Endothelial cell of umbilical vein (primary cell): ENCODE measurements at regions not wholly inside any gene's neighbourhood (a gene's known extent, or its start where the extent isn't known, plus 50 kb on each side); places are given as distances from the start of the nearest gene placed in this dataset.

Experiments
- BruUV-seq: library from RNA; stranded (reverse); fragments of 400-500 nt; replicated peaks from 2 replicates; lab custom pipeline; 2021; lab: Mats Ljungman, UMichigan
- CTCF ChIA-PET: fragments of 300-600, 350-600 bp; sonication (Branson Sonifier 250); formaldehyde crosslinking; loops from one replicate; lab custom pipeline; 2021; ENCODE audit warnings: antibody characterized with exemption, inconsistent platforms; lab: Charles Lee
- POLR2A ChIA-PET: fragments of 300-600, 350-600 bp; sonication (Branson Sonifier 250); formaldehyde crosslinking; loops from one replicate; lab custom pipeline; 2021; ENCODE audit warnings: antibody characterized with exemption, inconsistent platforms; lab: Charles Lee
- DNase-seq: peaks from one replicate; pipeline ENCODE4 v3.0.0-alpha.2; 2011; ENCODE audit warnings: low read depth, low spot score
- FAIRE-seq: peaks from 2 replicates; lab custom pipeline; 2011; peaks lifted over from hg19 to GRCh38; lab: Jason Lieb, UNC
- H2AFZ ChIP-seq: 2 replicates; pipeline ENCODE4 v1.6.0; 2012; ENCODE audit warnings: low read depth, low read length, control low read depth, inconsistent platforms
- H3K27ac ChIP-seq: 2 replicates; pipeline ENCODE4 v1.5.1; 2011; ENCODE audit warnings: low read depth, mild to moderate bottlenecking, control low read depth, low read length, moderate library complexity; ENCODE audit not compliant: insufficient read depth
- H3K27me3 ChIP-seq, 2 experiments: 2 replicates each; pipeline versions ENCODE4 v1.6.0 to v1.6.1; 2011; ENCODE audit warnings: low read length in 2 of 2, mixed read lengths in 1 of 2; ENCODE audit not compliant: control insufficient read depth in 2 of 2, insufficient read depth in 2 of 2
- H3K36me3 ChIP-seq, 2 experiments: 2 replicates in 1 of 2; 3 replicates in 1 of 2; pipeline ENCODE4 v1.5.1; 2011; ENCODE audit warnings: low read length in 2 of 2, mild to moderate bottlenecking in 1 of 2, moderate library complexity in 1 of 2; ENCODE audit not compliant: control insufficient read depth in 2 of 2, insufficient read depth in 2 of 2; ENCODE audit errors: extremely low read depth in 1 of 2
- H3K4me1 ChIP-seq: 3 replicates; pipeline ENCODE4 v1.5.1; 2011; ENCODE audit warnings: mild to moderate bottlenecking, low read length; ENCODE audit not compliant: control insufficient read depth, insufficient read depth; ENCODE audit errors: extremely low read depth
- H3K4me2 ChIP-seq: 2 replicates; pipeline ENCODE4 v1.6.1; 2011; ENCODE audit warnings: low read length, control low read depth, mixed read lengths; ENCODE audit not compliant: insufficient read depth
- H3K4me3 ChIP-seq, 3 experiments: fragments of 200-600 bp in 1 of 3; sonication (generic), shearing (Covaris generic) in 1 of 3; replicated peaks in 1 of 3; 2 replicates each; pipeline ENCODE4 v1.5.1; 2011 to 2016; ENCODE audit warnings: control low read depth in 3 of 3, low read length in 3 of 3, mild to moderate bottlenecking in 2 of 3, inconsistent platforms in 1 of 3, low read depth in 1 of 3, moderate library complexity in 1 of 3; ENCODE audit not compliant: insufficient read depth in 1 of 3
- H3K79me2 ChIP-seq: 2 replicates; pipeline ENCODE4 v1.6.0; 2012; ENCODE audit warnings: low read length, inconsistent platforms; ENCODE audit not compliant: control insufficient read depth, insufficient read depth
- H3K9ac ChIP-seq: replicated peaks from 2 replicates; pipeline ENCODE3; 2011; ENCODE audit warnings: low read length, control low read depth; ENCODE audit not compliant: insufficient read depth; ENCODE audit errors: extremely low read depth
- H3K9me1 ChIP-seq: replicated peaks from 3 replicates; pipeline ENCODE4 v1.6.0; 2011; ENCODE audit warnings: mild to moderate bottlenecking, low read length; ENCODE audit not compliant: control insufficient read depth, insufficient read depth; ENCODE audit errors: extremely low read depth
- H3K9me3 ChIP-seq: replicated peaks from 2 replicates; pipeline ENCODE4 v1.5.1; 2012; ENCODE audit warnings: low read length, inconsistent platforms; ENCODE audit not compliant: control insufficient read depth, insufficient read depth
- H4K20me1 ChIP-seq: replicated peaks from 2 replicates; pipeline ENCODE3; 2011; ENCODE audit warnings: mild to moderate bottlenecking, low read length; ENCODE audit not compliant: control insufficient read depth, insufficient read depth; ENCODE audit errors: extremely low read depth
- EZH2 ChIP-seq: IDR thresholded peaks from 2 replicates; pipeline ENCODE4 v1.6.1; 2012; ENCODE audit warnings: borderline replicate concordance, low read depth, mild to moderate bottlenecking, moderate library complexity, low read length, inconsistent platforms; ENCODE audit not compliant: severe bottlenecking
- FOS ChIP-seq: IDR thresholded peaks from 2 replicates; pipeline ENCODE4 v1.6.1; 2011; ENCODE audit warnings: mild to moderate bottlenecking, low read length, moderate library complexity, borderline replicate concordance; ENCODE audit not compliant: insufficient read depth
- GATA2 ChIP-seq: IDR thresholded peaks from 2 replicates; pipeline ENCODE4 v1.7.0; 2011; ENCODE audit warnings: low read depth, mild to moderate bottlenecking, moderate library complexity, mixed read lengths, low read length; ENCODE audit not compliant: insufficient read length, insufficient read depth
- JUN ChIP-seq: IDR thresholded peaks from 2 replicates; pipeline ENCODE4 v1.6.1; 2011; ENCODE audit warnings: borderline replicate concordance, low read depth; ENCODE audit not compliant: insufficient read length, insufficient read depth
- MYC ChIP-seq: IDR thresholded peaks from one replicate; pipeline ENCODE4 v1.6.1; 2011; ENCODE audit warnings: mild to moderate bottlenecking, low read depth, low read length
- POLR2A ChIP-seq: IDR thresholded peaks from 2 replicates; pipeline ENCODE4 v1.6.1; 2012; ENCODE audit warnings: low read depth, mild to moderate bottlenecking, control low read depth, low read length
- POLR2AphosphoS5 ChIP-seq: IDR thresholded peaks from 2 replicates; pipeline ENCODE4 v1.6.1; 2012; ENCODE audit warnings: low read depth, mild to moderate bottlenecking, control low read depth, low read length, moderate library complexity; ENCODE audit not compliant: insufficient read depth
- dilution Hi-C: fragments of 300-500 bp; cut with MboI; formaldehyde crosslinking; loops from one replicate; pipeline ENCODE4 v1.15.0; 2019; ENCODE audit warnings: low sequenced_read_pairs; ENCODE audit not compliant: extremely low pct_ligation_motif_present
- intact Hi-C: fragments of 100-400 bp; cut with micrococcal nuclease; formaldehyde crosslinking; loops from one replicate; pipeline ENCODE4 v1.10.0; 2022
- TF ChIP-seq, protein P1 (sequence below): IDR thresholded peaks from 2 replicates; pipeline ENCODE4 v1.6.1; 2011; ENCODE audit not compliant: insufficient read depth, insufficient read length
- TF ChIP-seq, protein P2 (sequence below), 2 donors: IDR thresholded peaks; 1 replicate in 1 of 2; 2 replicates in 1 of 2; pipeline ENCODE4 v1.5.1; 2011; ENCODE audit warnings: low read length in 2 of 2, mild to moderate bottlenecking in 2 of 2, moderate library complexity in 2 of 2, control low read depth in 1 of 2, inconsistent platforms in 1 of 2, low read depth in 1 of 2; ENCODE audit not compliant: insufficient read depth in 1 of 2; ENCODE audit errors: extremely low read depth in 1 of 2

DNA sequence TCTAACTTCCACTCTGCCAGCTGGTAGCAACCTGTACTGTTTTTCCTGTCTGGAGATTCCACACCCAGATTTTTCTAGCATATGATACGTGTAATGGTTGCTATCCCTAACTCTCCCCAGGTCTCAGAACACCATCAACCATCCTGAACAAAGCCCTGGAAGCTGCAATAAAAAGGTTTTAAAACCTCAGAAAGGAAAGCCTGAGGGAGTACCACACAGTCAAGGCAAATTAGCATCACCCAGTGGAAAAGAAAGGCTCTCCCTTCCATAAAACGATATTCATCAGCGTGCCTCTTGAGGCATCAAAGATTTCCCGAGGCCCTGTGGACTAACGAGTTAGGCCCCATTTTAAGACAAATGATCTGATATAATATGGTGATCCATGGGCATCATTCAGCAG, 421.0 kb downstream of the ADGRL2 start:
- H3K27me3 ChIP-seq, result no peaks in the 10 kb centered on the region
- no peaks in the 10 kb centered on the region for H3K9me3 ChIP-seq
- dilution Hi-C loops, result no loop called here
- H3K36me3 ChIP-seq, result no peaks in the 10 kb centered on the region
- TF ChIP-seq GATA2 (no peak), EZH2 (no peak), POLR2AphosphoS5 (no peak), JUN (no peak), POLR2A (no peak), MYC (no peak), FOS (no peak)
- TF ChIP-seq, protein P1, sequence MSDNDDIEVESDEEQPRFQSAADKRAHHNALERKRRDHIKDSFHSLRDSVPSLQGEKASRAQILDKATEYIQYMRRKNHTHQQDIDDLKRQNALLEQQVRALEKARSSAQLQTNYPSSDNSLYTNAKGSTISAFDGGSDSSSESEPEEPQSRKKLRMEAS, result no peak
- TF ChIP-seq, protein P2, sequence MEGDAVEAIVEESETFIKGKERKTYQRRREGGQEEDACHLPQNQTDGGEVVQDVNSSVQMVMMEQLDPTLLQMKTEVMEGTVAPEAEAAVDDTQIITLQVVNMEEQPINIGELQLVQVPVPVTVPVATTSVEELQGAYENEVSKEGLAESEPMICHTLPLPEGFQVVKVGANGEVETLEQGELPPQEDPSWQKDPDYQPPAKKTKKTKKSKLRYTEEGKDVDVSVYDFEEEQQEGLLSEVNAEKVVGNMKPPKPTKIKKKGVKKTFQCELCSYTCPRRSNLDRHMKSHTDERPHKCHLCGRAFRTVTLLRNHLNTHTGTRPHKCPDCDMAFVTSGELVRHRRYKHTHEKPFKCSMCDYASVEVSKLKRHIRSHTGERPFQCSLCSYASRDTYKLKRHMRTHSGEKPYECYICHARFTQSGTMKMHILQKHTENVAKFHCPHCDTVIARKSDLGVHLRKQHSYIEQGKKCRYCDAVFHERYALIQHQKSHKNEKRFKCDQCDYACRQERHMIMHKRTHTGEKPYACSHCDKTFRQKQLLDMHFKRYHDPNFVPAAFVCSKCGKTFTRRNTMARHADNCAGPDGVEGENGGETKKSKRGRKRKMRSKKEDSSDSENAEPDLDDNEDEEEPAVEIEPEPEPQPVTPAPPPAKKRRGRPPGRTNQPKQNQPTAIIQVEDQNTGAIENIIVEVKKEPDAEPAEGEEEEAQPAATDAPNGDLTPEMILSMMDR (IDR thresholded peaks at IDR 0.05; ENCODE audit: extremely low read depth in 1 of 2, insufficient read depth in 1 of 2, low read depth in 1 of 2, low read length in 2 of 2), result no peak
- H3K4me3 ChIP-seq, result no peak overlapping the region
- FAIRE-seq (no peak), DNase-seq (no peak)
- H3K27ac ChIP-seq, result no peak overlapping the region
- CTCF ChIA-PET, result no interaction called here
- H3K4me1 ChIP-seq, result peaks cover 7% of the 10 kb centered on the region
- no peaks in the 10 kb centered on the region for H3K79me2 ChIP-seq
- intact Hi-C loops, result no loop called here
- H3K9ac ChIP-seq, result no peak overlapping the region
- BruUV-seq, result no TSS peak
- POLR2A ChIA-PET, result no interaction called here
- H3K9me1 ChIP-seq, result no peaks in the 10 kb centered on the region
- H4K20me1 ChIP-seq, result no peaks in the 10 kb centered on the region
- no peak overlapping the region for H2AFZ ChIP-seq
- H3K4me2 ChIP-seq, result no peak overlapping the region
